ENCODE measurements at regions not wholly inside any gene's neighbourhood (a gene's known extent, or its start where the extent isn't known, plus 50 kb on each side); places are given as distances from the start of the nearest gene placed in this dataset.
A peak's percentile ranks its signal among the peaks of the same experiment; 100 is the strongest.

GRCh38 chr4:180794333-180794732 is 1448.9 kb upstream of the TENM3 start:
- H3K9ac ChIP-seq (ENCODE audit: low read depth, low read length) = no peak overlapping the region
- H3K27ac ChIP-seq (ENCODE audit: low read depth, low read length) = no peak overlapping the region
- WGBS = 86% methylated on average over 1 of the region's 2 CpGs
- H3K27me3 ChIP-seq (ENCODE audit: insufficient read depth, low read length) = no peaks in the 10 kb centered on the region
- H3K4me3 ChIP-seq (ENCODE audit: low read length) = no peak overlapping the region
- no peaks in the 10 kb centered on the region for H3K9me3 ChIP-seq (ENCODE audit: insufficient read depth, low read depth, low read length)
- H3K4me1 ChIP-seq (ENCODE audit: insufficient read depth, low read length) = peaks cover 32% of the 10 kb centered on the region
- no peaks in the 10 kb centered on the region for H3K36me3 ChIP-seq (ENCODE audit: insufficient read depth, low read length)

- Histone ChIP-seq H3K4me1 (ENCODE audit: insufficient read depth, low read length) (peaks cover 37% of the 10 kb centered on the region), H3K9me3 (ENCODE audit: insufficient read depth, low read depth, low read length) (no peaks in the 10 kb centered on the region), H3K36me3 (ENCODE audit: insufficient read depth, low read length) (no peaks in the 10 kb centered on the region), H3K9ac (ENCODE audit: low read depth, low read length) (no peak overlapping the region), H3K27ac (ENCODE audit: low read depth, low read length) (0 out of 2 replicates have a peak overlapping the region, but pooled peaks have one; percentile 41), H3K27me3 (ENCODE audit: insufficient read depth, low read length) (no peaks in the 10 kb centered on the region), H3K4me3 (ENCODE audit: low read length) (no peak overlapping the region)
- WGBS = 72% methylated on average over 4 of the region's 4 CpGs
Measured at GRCh38 chr4:180798036-180798577, 1445.1 kb upstream of the TENM3 start.

GRCh38 chr4:180799798-180800197 is 1443.4 kb upstream of the TENM3 start:
- no peaks in the 10 kb centered on the region for H3K27me3 ChIP-seq (ENCODE audit: insufficient read depth, low read length)
- WGBS = 93% methylated on average over 5 of the region's 5 CpGs
- no peaks in the 10 kb centered on the region for H3K36me3 ChIP-seq (ENCODE audit: insufficient read depth, low read length)
- H3K9me3 ChIP-seq (ENCODE audit: insufficient read depth, low read depth, low read length) = no peaks in the 10 kb centered on the region
- no peak overlapping the region for H3K4me3 ChIP-seq (ENCODE audit: low read length)
- no peak overlapping the region for H3K9ac ChIP-seq (ENCODE audit: low read depth, low read length)
- no peak overlapping the region for H3K27ac ChIP-seq (ENCODE audit: low read depth, low read length)
- peaks cover 32% of the 10 kb centered on the region for H3K4me1 ChIP-seq (ENCODE audit: insufficient read depth, low read length)

- Histone ChIP-seq H3K27me3 (ENCODE audit: insufficient read depth, low read length) (no peaks in the 10 kb centered on the region), H3K4me3 (ENCODE audit: low read length) (no peak overlapping the region), H3K4me1 (ENCODE audit: insufficient read depth, low read length) (peaks cover 6% of the 10 kb centered on the region), H3K36me3 (ENCODE audit: insufficient read depth, low read length) (no peaks in the 10 kb centered on the region), H3K9ac (ENCODE audit: low read depth, low read length) (no peak overlapping the region), H3K9me3 (ENCODE audit: insufficient read depth, low read depth, low read length) (no peaks in the 10 kb centered on the region), H3K27ac (ENCODE audit: low read depth, low read length) (no peak overlapping the region)
- WGBS = 98% methylated on average over 2 of the region's 4 CpGs
Measured at GRCh38 chr4:180805101-180805500, 1438.1 kb upstream of the TENM3 start.

GRCh38 chr4:180808862-180809261 is 1434.3 kb upstream of the TENM3 start:
- no peak overlapping the region for H3K9ac ChIP-seq (ENCODE audit: low read depth, low read length)
- no peaks in the 10 kb centered on the region for H3K27me3 ChIP-seq (ENCODE audit: insufficient read depth, low read length)
- WGBS = 96% methylated on average over 2 of the region's 2 CpGs
- H3K9me3 ChIP-seq (ENCODE audit: insufficient read depth, low read depth, low read length) = no peaks in the 10 kb centered on the region
- H3K36me3 ChIP-seq (ENCODE audit: insufficient read depth, low read length) = no peaks in the 10 kb centered on the region
- no peak overlapping the region for H3K27ac ChIP-seq (ENCODE audit: low read depth, low read length)
- no peaks in the 10 kb centered on the region for H3K4me1 ChIP-seq (ENCODE audit: insufficient read depth, low read length)
- H3K4me3 ChIP-seq (ENCODE audit: low read length) = no peak overlapping the region

GRCh38 chr4:180809439-180809838 is 1433.8 kb upstream of the TENM3 start:
- Histone ChIP-seq H3K4me3 (ENCODE audit: low read length) (no peak overlapping the region), H3K36me3 (ENCODE audit: insufficient read depth, low read length) (no peaks in the 10 kb centered on the region), H3K27me3 (ENCODE audit: insufficient read depth, low read length) (no peaks in the 10 kb centered on the region), H3K4me1 (ENCODE audit: insufficient read depth, low read length) (no peaks in the 10 kb centered on the region), H3K9me3 (ENCODE audit: insufficient read depth, low read depth, low read length) (no peaks in the 10 kb centered on the region), H3K27ac (ENCODE audit: low read depth, low read length) (no peak overlapping the region), H3K9ac (ENCODE audit: low read depth, low read length) (no peak overlapping the region)
- 92% methylated on average over 4 of the region's 4 CpGs for WGBS

GRCh38 chr4:180810581-180810980 is 1432.6 kb upstream of the TENM3 start:
- H3K36me3 ChIP-seq (ENCODE audit: insufficient read depth, low read length) = no peaks in the 10 kb centered on the region
- no peak overlapping the region for H3K27ac ChIP-seq (ENCODE audit: low read depth, low read length)
- H3K9ac ChIP-seq (ENCODE audit: low read depth, low read length) = no peak overlapping the region
- H3K4me1 ChIP-seq (ENCODE audit: insufficient read depth, low read length) = no peaks in the 10 kb centered on the region
- H3K4me3 ChIP-seq (ENCODE audit: low read length) = no peak overlapping the region
- H3K27me3 ChIP-seq (ENCODE audit: insufficient read depth, low read length) = no peaks in the 10 kb centered on the region
- 100% methylated on average over 1 of the region's 1 CpG for WGBS
- H3K9me3 ChIP-seq (ENCODE audit: insufficient read depth, low read depth, low read length) = no peaks in the 10 kb centered on the region

- Histone ChIP-seq H3K27me3 (ENCODE audit: insufficient read depth, low read length) (no peaks in the 10 kb centered on the region), H3K4me3 (ENCODE audit: low read length) (no peak overlapping the region), H3K4me1 (ENCODE audit: insufficient read depth, low read length) (no peaks in the 10 kb centered on the region), H3K36me3 (ENCODE audit: insufficient read depth, low read length) (no peaks in the 10 kb centered on the region), H3K9ac (ENCODE audit: low read depth, low read length) (no peak overlapping the region), H3K9me3 (ENCODE audit: insufficient read depth, low read depth, low read length) (no peaks in the 10 kb centered on the region), H3K27ac (ENCODE audit: low read depth, low read length) (no peak overlapping the region)
- WGBS = no CpG with 5 or more reads among the region's 1 CpG
Measured at GRCh38 chr4:180811556-180811955, 1431.6 kb upstream of the TENM3 start.

- Histone ChIP-seq H3K9me3 (ENCODE audit: insufficient read depth, low read depth, low read length) (no peaks in the 10 kb centered on the region), H3K9ac (ENCODE audit: low read depth, low read length) (no peak overlapping the region), H3K4me1 (ENCODE audit: insufficient read depth, low read length) (no peaks in the 10 kb centered on the region), H3K27me3 (ENCODE audit: insufficient read depth, low read length) (no peaks in the 10 kb centered on the region), H3K36me3 (ENCODE audit: insufficient read depth, low read length) (no peaks in the 10 kb centered on the region), H3K27ac (ENCODE audit: low read depth, low read length) (no peak overlapping the region), H3K4me3 (ENCODE audit: low read length) (no peak overlapping the region)
- WGBS = 86% methylated on average over 2 of the region's 2 CpGs
Measured at GRCh38 chr4:180812783-180813182, 1430.4 kb upstream of the TENM3 start.

- no peaks in the 10 kb centered on the region for H3K27me3 ChIP-seq (ENCODE audit: insufficient read depth, low read length)
- H3K36me3 ChIP-seq (ENCODE audit: insufficient read depth, low read length) = no peaks in the 10 kb centered on the region
- H3K9ac ChIP-seq (ENCODE audit: low read depth, low read length) = no peak overlapping the region
- no peak overlapping the region for H3K27ac ChIP-seq (ENCODE audit: low read depth, low read length)
- no peak overlapping the region for H3K4me3 ChIP-seq (ENCODE audit: low read length)
- H3K9me3 ChIP-seq (ENCODE audit: insufficient read depth, low read depth, low read length) = no peaks in the 10 kb centered on the region
- H3K4me1 ChIP-seq (ENCODE audit: insufficient read depth, low read length) = no peaks in the 10 kb centered on the region
- 87% methylated on average over 3 of the region's 3 CpGs for WGBS
Measured at GRCh38 chr4:180814875-180815417, 1428.3 kb upstream of the TENM3 start.

- Histone ChIP-seq H3K9ac (ENCODE audit: low read depth, low read length) (no peak overlapping the region), H3K4me3 (ENCODE audit: low read length) (no peak overlapping the region), H3K36me3 (ENCODE audit: insufficient read depth, low read length) (no peaks in the 10 kb centered on the region), H3K9me3 (ENCODE audit: insufficient read depth, low read depth, low read length) (no peaks in the 10 kb centered on the region), H3K27me3 (ENCODE audit: insufficient read depth, low read length) (no peaks in the 10 kb centered on the region), H3K4me1 (ENCODE audit: insufficient read depth, low read length) (no peaks in the 10 kb centered on the region), H3K27ac (ENCODE audit: low read depth, low read length) (no peak overlapping the region)
- 93% methylated on average over 6 of the region's 6 CpGs for WGBS
Measured at GRCh38 chr4:180817529-180817928, 1425.7 kb upstream of the TENM3 start.

GRCh38 chr4:180823108-180823507 is 1420.1 kb upstream of the TENM3 start:
- Histone ChIP-seq H3K4me3 (ENCODE audit: low read length) (no peak overlapping the region), H3K36me3 (ENCODE audit: insufficient read depth, low read length) (no peaks in the 10 kb centered on the region), H3K9ac (ENCODE audit: low read depth, low read length) (no peak overlapping the region), H3K27me3 (ENCODE audit: insufficient read depth, low read length) (no peaks in the 10 kb centered on the region), H3K27ac (ENCODE audit: low read depth, low read length) (no peak overlapping the region), H3K4me1 (ENCODE audit: insufficient read depth, low read length) (peaks cover 10% of the 10 kb centered on the region; the same call in 1 of the 2 replicates), H3K9me3 (ENCODE audit: insufficient read depth, low read depth, low read length) (no peaks in the 10 kb centered on the region)
- 92% methylated on average over 1 of the region's 2 CpGs for WGBS

Measured in HUES64 (cell line).